ENCODE measurements at regions not wholly inside any gene's neighbourhood (a gene's known extent, or its start where the extent isn't known, plus 50 kb on each side); places are given as distances from the start of the nearest gene placed in this dataset.

GRCh38 chr18:43213816-43214215 is 63.5 kb downstream of the SYT4 start:
- DNase-seq (ENCODE audit: low read depth): no peak

- DNase-seq (ENCODE audit: low read depth): no peak
Observed at GRCh38 chr18:43211059-43211458, 66.2 kb downstream of the SYT4 start.

- no peak for DNase-seq (ENCODE audit: low read depth)
Observed at GRCh38 chr18:43195421-43195820, 79.9 kb upstream of the RIT2 start.

GRCh38 chr18:43193336-43193735 is 77.9 kb upstream of the RIT2 start:
- DNase-seq (ENCODE audit: low read depth): no peak

- peak; percentile 45 for DNase-seq (ENCODE audit: low read depth)
Observed at GRCh38 chr18:43192408-43192807, 76.9 kb upstream of the RIT2 start.

- DNase-seq (ENCODE audit: low read depth): no peak
Observed at GRCh38 chr18:43181711-43182110, 66.2 kb upstream of the RIT2 start.

GRCh38 chr18:43180814-43181213 is 65.3 kb upstream of the RIT2 start:
- no peak for DNase-seq (ENCODE audit: low read depth)

GRCh38 chr18:43175257-43175656 is 59.8 kb upstream of the RIT2 start:
- DNase-seq (ENCODE audit: low read depth): no peak

GRCh38 chr18:43170586-43170985 is 55.1 kb upstream of the RIT2 start:
- no peak for DNase-seq (ENCODE audit: low read depth)
